ENCODE measurements at regions not wholly inside any gene's neighbourhood (a gene's known extent, or its start where the extent isn't known, plus 50 kb on each side); places are given as distances from the start of the nearest gene placed in this dataset.

- DNase-seq (ENCODE audit: low spot score) = no peak
- Histone ChIP-seq H3K27me3 (ENCODE audit: control insufficient read depth in 4 of 4, insufficient read depth in 4 of 4, low read length in 3 of 4) (no peaks in the 10 kb centered on the region), H3K36me3 (ENCODE audit: control insufficient read depth in 4 of 4, insufficient read depth in 3 of 4, low read depth in 1 of 4, low read length in 3 of 4) (no peaks in the 10 kb centered on the region), H3K4me1 (ENCODE audit: control insufficient read depth in 4 of 4, insufficient read depth in 4 of 4, low read length in 3 of 4) (no peaks in the 10 kb centered on the region), H3K4me3 (ENCODE audit: low read depth in 1 of 3, low read length in 3 of 3) (no peak overlapping the region), H3K27ac (ENCODE audit: low read depth in 1 of 2, low read length in 2 of 2) (no peak overlapping the region), H3K9me3 (ENCODE audit: control insufficient read depth in 4 of 4, low read length in 3 of 4) (no peaks in the 10 kb centered on the region), H3K9ac (ENCODE audit: low read depth in 1 of 2, low read length in 2 of 2) (no peak overlapping the region)
- TF ChIP-seq EGR1 (IDR thresholded peaks at IDR 0.05; ENCODE audit: low read depth in 2 of 2) (no peak), YY1 (IDR thresholded peaks at IDR 0.05) (no peak), GABPA (IDR thresholded peaks at IDR 0.05 in 1 of 2, conservative IDR thresholded peaks at IDR 0.05 in 1 of 2) (no peak), HNF4G (IDR thresholded peaks at IDR 0.05) (no peak), MAX (IDR thresholded peaks at IDR 0.05) (no peak), SP1 (IDR thresholded peaks at IDR 0.05) (no peak), CTCF (IDR thresholded peaks at IDR 0.05; ENCODE audit: low read depth, low read length, missing input control) (no peak), NR2F2 (IDR thresholded peaks at IDR 0.05) (no peak), ATF3 (IDR thresholded peaks at IDR 0.05) (no peak), FOXA2 (IDR thresholded peaks at IDR 0.05) (no peak), REST (IDR thresholded peaks at IDR 0.05) (no peak), HNF4A (conservative IDR thresholded peaks at IDR 0.05) (no peak), JUND (IDR thresholded peaks at IDR 0.05) (no peak)
- WGBS = 85% methylated on average over 6 of the region's 6 CpGs
These were observed 74.1 kb downstream of the ZNF648 start for GRCh38 chr1:181987334-181987895.

GRCh38 chr1:181986907-181987305, 74.6 kb downstream of the ZNF648 start:
- H3K4me1 ChIP-seq (ENCODE audit: control insufficient read depth in 4 of 4, insufficient read depth in 4 of 4, low read length in 3 of 4) = no peaks in the 10 kb centered on the region
- no peaks in the 10 kb centered on the region for H3K36me3 ChIP-seq (ENCODE audit: control insufficient read depth in 4 of 4, insufficient read depth in 3 of 4, low read depth in 1 of 4, low read length in 3 of 4)
- no peak overlapping the region for H3K9ac ChIP-seq (ENCODE audit: low read depth in 1 of 2, low read length in 2 of 2)
- no peak overlapping the region for H3K4me3 ChIP-seq (ENCODE audit: low read depth in 1 of 3, low read length in 3 of 3)
- no peaks in the 10 kb centered on the region for H3K9me3 ChIP-seq (ENCODE audit: control insufficient read depth in 4 of 4, low read length in 3 of 4)
- H3K27me3 ChIP-seq (ENCODE audit: control insufficient read depth in 4 of 4, insufficient read depth in 4 of 4, low read length in 3 of 4) = no peaks in the 10 kb centered on the region
- WGBS = 36% methylated on average over 2 of the region's 2 CpGs
- no peak for DNase-seq (ENCODE audit: low spot score)
- no peak overlapping the region for H3K27ac ChIP-seq (ENCODE audit: low read depth in 1 of 2, low read length in 2 of 2)
- no peak for TF ChIP-seq TAF1 (conservative IDR thresholded peaks at IDR 0.05)
- TF ChIP-seq MAX (IDR thresholded peaks at IDR 0.05) = no peak
- TF ChIP-seq REST (IDR thresholded peaks at IDR 0.05) = no peak
- TF ChIP-seq ZBTB33 (IDR thresholded peaks at IDR 0.05) = no peak
- no peak for TF ChIP-seq FOXA1 (IDR thresholded peaks at IDR 0.05)
- no peak for TF ChIP-seq YY1 (IDR thresholded peaks at IDR 0.05)
- no peak for TF ChIP-seq HNF4A (conservative IDR thresholded peaks at IDR 0.05)
- no peak for TF ChIP-seq RAD21 (IDR thresholded peaks at IDR 0.05)
- no peak for TF ChIP-seq HNF4G (IDR thresholded peaks at IDR 0.05)
- no peak for TF ChIP-seq CTCF (IDR thresholded peaks at IDR 0.05; ENCODE audit: low read depth, low read length, missing input control)
- TF ChIP-seq NR2F2 (IDR thresholded peaks at IDR 0.05) = no peak
- no peak for TF ChIP-seq SP1 (IDR thresholded peaks at IDR 0.05)
- TF ChIP-seq GABPA (IDR thresholded peaks at IDR 0.05 in 1 of 2, conservative IDR thresholded peaks at IDR 0.05 in 1 of 2) = no peak
- no peak for TF ChIP-seq EGR1 (IDR thresholded peaks at IDR 0.05; ENCODE audit: low read depth in 2 of 2)

Measured in liver (tissue), 8 donors.